ENCODE measurements at regions not wholly inside any gene's neighbourhood (a gene's known extent, or its start where the extent isn't known, plus 50 kb on each side); places are given as distances from the start of the nearest gene placed in this dataset.

DNA sequence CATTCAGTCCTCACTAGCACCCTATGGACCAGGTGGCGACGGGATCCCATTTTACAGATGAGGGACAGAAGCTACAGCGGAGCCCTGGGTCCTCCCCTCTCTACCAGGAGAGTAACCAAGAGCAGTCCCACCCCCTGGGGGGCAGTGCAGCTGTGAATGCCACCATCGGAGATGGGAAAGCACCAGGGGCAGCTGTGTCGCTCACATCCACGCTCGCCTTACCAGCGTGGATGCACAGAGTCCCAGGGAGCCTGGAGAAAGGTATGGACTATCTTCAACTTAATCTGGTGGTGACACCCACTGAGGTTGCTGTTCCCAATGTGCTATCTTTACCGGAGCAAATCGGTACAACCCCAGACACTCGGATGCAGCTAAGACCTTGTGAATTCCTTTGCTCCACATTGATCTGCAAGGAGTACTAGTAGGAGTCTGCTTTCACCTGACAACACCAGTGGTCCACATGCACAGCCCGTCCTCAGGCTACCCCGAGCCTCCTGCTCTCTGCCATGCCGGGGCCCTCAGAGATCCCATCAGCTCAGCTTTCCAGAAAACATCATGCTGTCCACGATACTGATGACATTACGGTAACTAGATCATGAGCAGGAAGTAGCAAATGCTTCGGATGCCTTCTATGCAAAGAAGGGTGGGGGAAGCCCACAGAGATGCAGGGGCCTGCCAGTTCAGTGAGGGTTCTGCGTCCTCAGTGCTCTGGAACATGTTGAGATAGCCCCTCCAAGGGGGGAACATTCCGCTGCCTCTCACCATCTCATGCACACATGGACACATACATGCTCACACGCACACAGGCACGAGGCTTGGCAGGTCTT lies 126.0 kb downstream of the CTTN start:
- TF ChIP-seq CTCF (IDR thresholded peaks at IDR 0.05; ENCODE audit: borderline replicate concordance, control extremely low read depth, extremely low read depth, insufficient read depth, missing control alignments): no peak
- in situ Hi-C loops (cut with MboI; ENCODE audit: low sequenced_read_pairs, unreplicated experiment): no loop called here
- DNase-seq (ENCODE audit: low spot score): no peak

DNA sequence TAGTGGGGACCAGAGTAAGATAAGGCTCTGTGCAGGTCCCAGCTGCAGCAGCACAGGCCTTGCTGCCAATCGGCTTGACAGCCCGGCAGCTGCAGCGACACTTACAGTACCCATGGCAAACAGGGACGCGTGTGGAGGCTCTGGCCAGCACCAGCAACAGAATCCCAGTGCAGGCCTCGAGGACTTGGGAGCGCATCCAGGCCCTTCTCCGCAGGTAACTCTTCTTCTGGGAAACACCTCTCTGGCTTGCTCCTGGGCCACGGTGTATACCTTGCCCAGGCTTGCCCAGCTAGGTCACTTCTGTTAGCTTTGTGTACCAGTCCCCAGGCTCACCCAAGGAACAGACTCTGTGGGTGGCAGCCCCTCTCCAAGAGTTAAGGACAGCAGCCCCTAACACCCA lies 126.7 kb downstream of the CTTN start:
- DNase-seq (ENCODE audit: low spot score): no peak
- no peak for TF ChIP-seq CTCF (IDR thresholded peaks at IDR 0.05; ENCODE audit: borderline replicate concordance, control extremely low read depth, extremely low read depth, insufficient read depth, missing control alignments)
- in situ Hi-C loops (cut with MboI; ENCODE audit: low sequenced_read_pairs, unreplicated experiment): no loop called here

GRCh38 chr11:70525466-70525865 lies 127.1 kb downstream of the CTTN start:
- no peak for DNase-seq (ENCODE audit: low spot score)
- in situ Hi-C loops (cut with MboI; ENCODE audit: low sequenced_read_pairs, unreplicated experiment): no loop called here
- no peak for TF ChIP-seq CTCF (IDR thresholded peaks at IDR 0.05; ENCODE audit: borderline replicate concordance, control extremely low read depth, extremely low read depth, insufficient read depth, missing control alignments)

DNA sequence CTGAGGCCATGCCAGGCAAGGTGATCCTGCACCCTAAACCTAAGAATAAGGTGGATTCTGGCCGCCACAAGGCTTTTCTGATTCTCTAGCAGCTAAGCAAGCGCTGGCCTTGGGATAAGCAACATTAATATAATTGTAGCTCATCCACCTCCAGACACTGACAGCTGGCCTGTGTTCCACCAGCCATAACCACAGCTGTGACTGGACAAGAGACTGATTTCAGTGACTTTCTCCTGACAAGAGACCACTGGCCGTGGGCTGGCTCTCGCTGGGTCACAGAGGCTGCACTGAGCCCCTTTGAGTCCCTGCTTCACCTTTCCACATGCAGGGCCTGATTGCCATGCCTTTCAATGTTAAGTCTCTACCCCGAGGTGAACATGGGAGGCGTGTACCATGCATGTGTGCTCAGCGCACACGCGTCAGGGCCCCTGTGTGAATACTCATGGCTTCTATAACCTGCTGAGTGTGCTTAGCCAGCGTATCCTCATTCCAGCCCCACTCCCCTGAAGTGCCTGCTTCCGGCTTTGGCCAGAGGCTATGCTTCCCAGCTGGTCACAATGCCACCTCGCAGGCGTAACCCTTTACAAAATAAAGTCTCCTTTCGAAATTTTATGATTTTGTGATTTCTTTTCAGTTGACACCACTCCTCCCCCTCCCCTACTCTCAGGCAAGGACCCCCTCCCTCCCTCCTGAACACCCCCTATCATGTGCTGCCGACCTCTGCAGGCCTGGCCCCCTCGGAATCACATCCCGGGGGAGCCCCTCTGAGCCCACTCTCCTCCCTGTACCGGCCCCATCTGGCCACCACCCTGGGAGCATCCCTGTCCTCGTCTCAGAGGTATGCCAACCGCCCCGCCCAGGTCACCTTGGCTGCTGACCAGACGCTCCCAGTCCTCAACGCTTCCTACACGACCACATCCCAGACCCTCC lies 128.1 kb downstream of the CTTN start:
- TF ChIP-seq CTCF (IDR thresholded peaks at IDR 0.05; ENCODE audit: borderline replicate concordance, control extremely low read depth, extremely low read depth, insufficient read depth, missing control alignments): no peak
- in situ Hi-C loops (cut with MboI; ENCODE audit: low sequenced_read_pairs, unreplicated experiment): no loop called here
- no peak for DNase-seq (ENCODE audit: low spot score)

- in situ Hi-C loops (cut with MboI; ENCODE audit: low sequenced_read_pairs, unreplicated experiment): no loop called here
- TF ChIP-seq CTCF (IDR thresholded peaks at IDR 0.05; ENCODE audit: borderline replicate concordance, control extremely low read depth, extremely low read depth, insufficient read depth, missing control alignments): no peak
- DNase-seq (ENCODE audit: low spot score): no peak
Measured at GRCh38 chr11:70527046-70527395, 128.7 kb downstream of the CTTN start.

GRCh38 chr11:70527429-70528045 lies 129.2 kb downstream of the CTTN start:
- no peak for DNase-seq (ENCODE audit: low spot score)
- TF ChIP-seq CTCF (IDR thresholded peaks at IDR 0.05; ENCODE audit: borderline replicate concordance, control extremely low read depth, extremely low read depth, insufficient read depth, missing control alignments): no peak
- in situ Hi-C loops (cut with MboI; ENCODE audit: low sequenced_read_pairs, unreplicated experiment): no loop called here
